ENCODE measurements at regions not wholly inside any gene's neighbourhood (a gene's known extent, or its start where the extent isn't known, plus 50 kb on each side); places are given as distances from the start of the nearest gene placed in this dataset.

GRCh38 chr7:153566324-153566723 is 485.9 kb upstream of the DPP6 start:
- no peak for TF ChIP-seq CTCF (IDR thresholded peaks at IDR 0.05)
- TF ChIP-seq POLR2AphosphoS5 (IDR thresholded peaks at IDR 0.05; ENCODE audit: low read depth, low read length) = no peak
- TF ChIP-seq TCF7L2 (IDR thresholded peaks at IDR 0.05; ENCODE audit: low read depth, low read length) = no peak
